ENCODE measurements at regions not wholly inside any gene's neighbourhood (a gene's known extent, or its start where the extent isn't known, plus 50 kb on each side); places are given as distances from the start of the nearest gene placed in this dataset.

GRCh38 chr3:34015204-34016142, 217.0 kb downstream of the PDCD6IP start:
- TF ChIP-seq CTCF (IDR thresholded peaks at IDR 0.05; ENCODE audit: insufficient read depth, low read length, poor library complexity, severe bottlenecking) (peak; percentile 53), EZH2phosphoT487 (conservative IDR thresholded peaks at IDR 0.05; ENCODE audit: low read length) (no peak)
